SH-SY5Y (cell line): ENCODE measurements at regions not wholly inside any gene's neighbourhood (a gene's known extent, or its start where the extent isn't known, plus 50 kb on each side); places are given as distances from the start of the nearest gene placed in this dataset.

Experiments used
- GATA2 ChIP-seq: IDR thresholded peaks from 2 replicates; pipeline ENCODE4 v1.6.1; 2011; ENCODE audit warnings: mild to moderate bottlenecking, low read depth, low read length
- GATA3 ChIP-seq: IDR thresholded peaks from 2 replicates; pipeline ENCODE4 v1.6.1; 2011; ENCODE audit warnings: low read depth, mild to moderate bottlenecking, low read length, moderate library complexity

GRCh38 chr14:88961214-88961613 lies 136.8 kb downstream of the TTC8 start:
- no peak for TF ChIP-seq GATA2
- no peak for TF ChIP-seq GATA3

- TF ChIP-seq GATA2 (no peak), GATA3 (no peak)
These were observed 137.9 kb downstream of the TTC8 start for GRCh38 chr14:88962356-88962755.

GRCh38 chr14:88967299-88967698 lies 142.8 kb downstream of the TTC8 start:
- no peak for TF ChIP-seq GATA3
- no peak for TF ChIP-seq GATA2

- TF ChIP-seq GATA3 (no peak), GATA2 (no peak)
These were observed 150.8 kb downstream of the TTC8 start for GRCh38 chr14:88975043-88975830.

GRCh38 chr14:88975926-88976325 lies 151.5 kb downstream of the TTC8 start:
- TF ChIP-seq GATA3 (no peak), GATA2 (no peak)

- TF ChIP-seq GATA2: no peak
- TF ChIP-seq GATA3: no peak
These were observed 157.5 kb downstream of the TTC8 start for GRCh38 chr14:88981948-88982347.

- no peak for TF ChIP-seq GATA3
- no peak for TF ChIP-seq GATA2
These were observed 159.3 kb downstream of the TTC8 start for GRCh38 chr14:88983755-88984154.

- TF ChIP-seq GATA3 (peak; percentile 57; the same call in 1 of the 2 replicates), GATA2 (peak; percentile 89)
These were observed 161.2 kb downstream of the TTC8 start for GRCh38 chr14:88985654-88986053.

- no peak for TF ChIP-seq GATA3
- TF ChIP-seq GATA2: no peak
These were observed 161.8 kb downstream of the TTC8 start for GRCh38 chr14:88986146-88986841.

- no peak for TF ChIP-seq GATA2
- TF ChIP-seq GATA3: no peak
These were observed 163.1 kb downstream of the TTC8 start for GRCh38 chr14:88987516-88987915.

- TF ChIP-seq GATA2 (no peak), GATA3 (no peak)
These were observed 165.5 kb downstream of the TTC8 start for GRCh38 chr14:88989911-88990310.

- TF ChIP-seq GATA3: no peak
- no peak for TF ChIP-seq GATA2
These were observed 166.4 kb downstream of the TTC8 start for GRCh38 chr14:88990856-88991255.

- TF ChIP-seq GATA2: no peak
- TF ChIP-seq GATA3: no peak
These were observed 167.6 kb downstream of the TTC8 start for GRCh38 chr14:88992011-88992410.

- TF ChIP-seq GATA2 (no peak), GATA3 (no peak)
These were observed 169.5 kb downstream of the TTC8 start for GRCh38 chr14:88993946-88994345.
